ENCODE measurements at regions not wholly inside any gene's neighbourhood (a gene's known extent, or its start where the extent isn't known, plus 50 kb on each side); places are given as distances from the start of the nearest gene placed in this dataset.
"Not testable (repeated sequence)": the region's sequence is repeated elsewhere in the genome, so short reads cannot be mapped to it uniquely, and the experiment has no call there.

- peak; percentile 59 for DNase-seq
Observed at GRCh38 chr21:17679002-17679600, 66.4 kb upstream of the BTG3 start.

- not testable (repeated sequence) for DNase-seq
Observed at GRCh38 chr21:17676930-17677329, 64.2 kb upstream of the BTG3 start.

GRCh38 chr21:17674106-17674505 lies 61.4 kb upstream of the BTG3 start:
- DNase-seq = no peak

GRCh38 chr21:17673261-17674020 lies 60.7 kb upstream of the BTG3 start:
- DNase-seq = peak; percentile 2

GRCh38 chr21:17671733-17672132 lies 59.0 kb upstream of the BTG3 start:
- DNase-seq = no peak

- DNase-seq = no peak
Observed at GRCh38 chr21:17668479-17669140, 55.9 kb upstream of the BTG3 start.

- no peak for DNase-seq
Observed at GRCh38 chr21:17667256-17667655, 54.6 kb upstream of the BTG3 start.

Measured in fibroblast of skin of scalp (primary cell).